Tibial artery (tissue), 4 donors: ENCODE measurements at regions not wholly inside any gene's neighbourhood (a gene's known extent, or its start where the extent isn't known, plus 50 kb on each side); places are given as distances from the start of the nearest gene placed in this dataset.

Source experiments
- DNase-seq, 2 donors: peaks; one replicate each; pipeline ENCODE4 v3.0.0-alpha.2; 2019
- H3K27ac ChIP-seq, 2 donors: fragments of 200-600 bp; sonication (generic) in 1 of 2; 1 replicate in 1 of 2; 2 replicates in 1 of 2; pipeline ENCODE4 v1.5.1; 2018 to 2019; ENCODE audit warnings: mild to moderate bottlenecking in 1 of 2
- H3K27me3 ChIP-seq, 2 donors: fragments of 200-600 bp; sonication (generic) in 1 of 2; one replicate each; pipeline versions ENCODE4 v1.5.1 to v1.6.0; 2016 to 2019
- H3K36me3 ChIP-seq, 3 donors: fragments of 200-600 bp; sonication (generic) in 2 of 3; one replicate each; pipeline ENCODE4 v1.5.1; 2016 to 2019; ENCODE audit warnings: mild to moderate bottlenecking in 2 of 3
- H3K4me1 ChIP-seq, 4 donors: fragments of 200-600 bp; sonication (generic) in 2 of 4; 1 replicate in 3 of 4; 2 replicates in 1 of 4; pipeline ENCODE4 v1.5.1; 2016 to 2019
- H3K4me3 ChIP-seq, 2 donors: fragments of 200-600 bp; sonication (generic) in 1 of 2; 1 replicate in 1 of 2; 2 replicates in 1 of 2; pipeline ENCODE4 v1.5.1; 2018 to 2019; ENCODE audit warnings: mild to moderate bottlenecking in 2 of 2
- H3K9me3 ChIP-seq, 3 donors: fragments of 200-600 bp; sonication (generic) in 1 of 3; one replicate each; pipeline ENCODE4 v1.5.1; 2016 to 2019
- CTCF ChIP-seq, 2 experiments: fragments of 200-600 bp in 1 of 2; fragments of 450-650 bp in 1 of 2; IDR thresholded peaks; one replicate each; pipeline ENCODE4 v1.5.1; 2017 to 2019; ENCODE audit warnings: antibody characterized with exemption in 2 of 2, mild to moderate bottlenecking in 1 of 2, moderate library complexity in 1 of 2
- intact Hi-C: fragments of 100-400 bp; cut with DNase I; formaldehyde crosslinking; loops from one replicate; pipeline ENCODE4 v1.15.0; 2023; ENCODE audit warnings: low total_unique reads

- no peaks in the 10 kb centered on the region for H3K36me3 ChIP-seq
- no peak overlapping the region for H3K27ac ChIP-seq
- H3K9me3 ChIP-seq, result no peaks in the 10 kb centered on the region
- no peak for DNase-seq
- no peaks in the 10 kb centered on the region for H3K27me3 ChIP-seq
- no peak overlapping the region for H3K4me3 ChIP-seq
- TF ChIP-seq CTCF (IDR thresholded peaks at IDR 0.05), result no peak
- H3K4me1 ChIP-seq, result no peaks in the 10 kb centered on the region
- intact Hi-C loops, result no loop called here
These were observed 239.1 kb downstream of the C1D start for GRCh38 chr2:67823726-67824125.

GRCh38 chr2:67824186-67824585 lies 238.6 kb downstream of the C1D start:
- no peaks in the 10 kb centered on the region for H3K36me3 ChIP-seq
- no peak overlapping the region for H3K27ac ChIP-seq
- H3K4me1 ChIP-seq, result no peaks in the 10 kb centered on the region
- no peaks in the 10 kb centered on the region for H3K27me3 ChIP-seq
- no peak for TF ChIP-seq CTCF (IDR thresholded peaks at IDR 0.05)
- H3K9me3 ChIP-seq, result no peaks in the 10 kb centered on the region
- H3K4me3 ChIP-seq, result no peak overlapping the region
- intact Hi-C loops, result no loop called here
- DNase-seq, result no peak

GRCh38 chr2:67825476-67825875 lies 237.3 kb downstream of the C1D start:
- Histone ChIP-seq H3K27ac (no peak overlapping the region), H3K4me1 (no peaks in the 10 kb centered on the region), H3K9me3 (no peaks in the 10 kb centered on the region), H3K4me3 (no peak overlapping the region), H3K36me3 (no peaks in the 10 kb centered on the region), H3K27me3 (no peaks in the 10 kb centered on the region)
- no peak for DNase-seq
- no peak for TF ChIP-seq CTCF (IDR thresholded peaks at IDR 0.05)
- intact Hi-C loops, result no loop called here

GRCh38 chr2:67828066-67828465 lies 234.7 kb downstream of the C1D start:
- Histone ChIP-seq H3K4me1 (no peaks in the 10 kb centered on the region), H3K4me3 (no peak overlapping the region), H3K27ac (no peak overlapping the region), H3K27me3 (no peaks in the 10 kb centered on the region), H3K9me3 (no peaks in the 10 kb centered on the region), H3K36me3 (no peaks in the 10 kb centered on the region)
- no peak for DNase-seq
- intact Hi-C loops, result no loop called here
- TF ChIP-seq CTCF (IDR thresholded peaks at IDR 0.05), result no peak

- TF ChIP-seq CTCF (IDR thresholded peaks at IDR 0.05), result no peak
- no peak overlapping the region for H3K4me3 ChIP-seq
- no peaks in the 10 kb centered on the region for H3K4me1 ChIP-seq
- no peaks in the 10 kb centered on the region for H3K36me3 ChIP-seq
- intact Hi-C loops, result no loop called here
- no peak for DNase-seq
- no peak overlapping the region for H3K27ac ChIP-seq
- H3K9me3 ChIP-seq, result no peaks in the 10 kb centered on the region
- H3K27me3 ChIP-seq, result no peaks in the 10 kb centered on the region
These were observed 233.3 kb downstream of the C1D start for GRCh38 chr2:67829470-67829869.

- intact Hi-C loops, result no loop called here
- no peaks in the 10 kb centered on the region for H3K4me1 ChIP-seq
- DNase-seq, result no peak
These were observed 229.2 kb downstream of the C1D start for GRCh38 chr2:67833632-67834031.

More at GRCh38 chr2:67833632-67834031, 229.2 kb downstream of the C1D start:
- no peak for TF ChIP-seq CTCF (IDR thresholded peaks at IDR 0.05)
- Histone ChIP-seq H3K4me3 (no peak overlapping the region), H3K27ac (no peak overlapping the region), H3K9me3 (no peaks in the 10 kb centered on the region), H3K36me3 (no peaks in the 10 kb centered on the region), H3K27me3 (no peaks in the 10 kb centered on the region)
